Kidney epithelial cell (primary cell): ENCODE measurements at regions not wholly inside any gene's neighbourhood (a gene's known extent, or its start where the extent isn't known, plus 50 kb on each side); places are given as distances from the start of the nearest gene placed in this dataset.
"Not testable (repeated sequence)": the region's sequence is repeated elsewhere in the genome, so short reads cannot be mapped to it uniquely, and the experiment has no call there.

Experiments used
- DNase-seq: peaks from one replicate; pipeline ENCODE4 v3.0.0-alpha.2; 2010; ENCODE audit warnings: low read depth
- H3K27me3 ChIP-seq: 2 replicates; pipeline ENCODE4 v1.6.0; 2011; ENCODE audit warnings: low read length; ENCODE audit not compliant: control insufficient read depth, insufficient read depth
- H3K36me3 ChIP-seq: 2 replicates; pipeline ENCODE4 v1.5.1; 2011; ENCODE audit warnings: low read length; ENCODE audit not compliant: control insufficient read depth, insufficient read depth
- H3K4me3 ChIP-seq: 2 replicates; pipeline ENCODE4 v1.5.1; 2011; ENCODE audit warnings: low read depth, mild to moderate bottlenecking, control low read depth, low read length
- TF ChIP-seq, protein P1 (sequence below): IDR thresholded peaks from 2 replicates; pipeline ENCODE4 v1.5.1; 2011; ENCODE audit warnings: mild to moderate bottlenecking, moderate library complexity, low read length, control low read depth, inconsistent platforms; ENCODE audit not compliant: insufficient read depth, poor library complexity, severe bottlenecking

DNA sequence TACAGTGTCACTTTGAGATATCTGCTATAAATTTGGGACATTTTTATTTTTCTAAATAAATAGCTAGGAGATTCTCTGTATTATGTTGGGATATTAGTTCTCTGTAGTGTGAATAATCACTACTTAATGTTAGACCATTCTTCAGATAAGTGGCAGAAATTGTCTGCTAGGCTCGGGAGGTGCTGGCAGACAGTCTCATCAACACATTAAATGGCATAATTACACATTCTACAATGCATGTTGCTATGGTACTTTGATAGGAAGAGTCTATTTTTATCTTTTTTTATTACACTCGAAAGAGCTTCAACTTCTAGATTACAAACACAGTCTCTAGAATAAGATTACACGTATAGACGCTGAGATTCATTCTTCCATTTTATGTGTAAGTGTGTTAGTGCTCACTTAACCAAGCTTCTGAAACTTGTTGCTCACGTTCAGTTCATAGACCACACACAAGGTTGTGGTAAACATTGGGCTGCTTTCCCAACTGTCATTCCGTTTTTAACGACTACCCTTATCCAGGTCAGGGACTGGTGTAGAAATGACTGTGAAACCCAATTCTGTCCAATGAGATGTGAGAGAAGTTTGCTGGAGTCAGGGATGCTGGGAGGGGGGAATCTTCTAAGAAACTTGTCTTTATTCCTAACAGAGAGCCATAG, 78.6 kb downstream of the TPBG start:
- Histone ChIP-seq H3K4me3 (no peak overlapping the region), H3K27me3 (no peaks in the 10 kb centered on the region), H3K36me3 (no peaks in the 10 kb centered on the region)
- DNase-seq = no peak
- TF ChIP-seq, protein P1, sequence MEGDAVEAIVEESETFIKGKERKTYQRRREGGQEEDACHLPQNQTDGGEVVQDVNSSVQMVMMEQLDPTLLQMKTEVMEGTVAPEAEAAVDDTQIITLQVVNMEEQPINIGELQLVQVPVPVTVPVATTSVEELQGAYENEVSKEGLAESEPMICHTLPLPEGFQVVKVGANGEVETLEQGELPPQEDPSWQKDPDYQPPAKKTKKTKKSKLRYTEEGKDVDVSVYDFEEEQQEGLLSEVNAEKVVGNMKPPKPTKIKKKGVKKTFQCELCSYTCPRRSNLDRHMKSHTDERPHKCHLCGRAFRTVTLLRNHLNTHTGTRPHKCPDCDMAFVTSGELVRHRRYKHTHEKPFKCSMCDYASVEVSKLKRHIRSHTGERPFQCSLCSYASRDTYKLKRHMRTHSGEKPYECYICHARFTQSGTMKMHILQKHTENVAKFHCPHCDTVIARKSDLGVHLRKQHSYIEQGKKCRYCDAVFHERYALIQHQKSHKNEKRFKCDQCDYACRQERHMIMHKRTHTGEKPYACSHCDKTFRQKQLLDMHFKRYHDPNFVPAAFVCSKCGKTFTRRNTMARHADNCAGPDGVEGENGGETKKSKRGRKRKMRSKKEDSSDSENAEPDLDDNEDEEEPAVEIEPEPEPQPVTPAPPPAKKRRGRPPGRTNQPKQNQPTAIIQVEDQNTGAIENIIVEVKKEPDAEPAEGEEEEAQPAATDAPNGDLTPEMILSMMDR = no peak

GRCh38 chr6:82458147-82458546, 94.5 kb downstream of the TPBG start:
- TF ChIP-seq, protein P1 = no peak
- H3K27me3 ChIP-seq = no peaks in the 10 kb centered on the region
- no peaks in the 10 kb centered on the region for H3K36me3 ChIP-seq
- no peak overlapping the region for H3K4me3 ChIP-seq
- DNase-seq = no peak

DNA sequence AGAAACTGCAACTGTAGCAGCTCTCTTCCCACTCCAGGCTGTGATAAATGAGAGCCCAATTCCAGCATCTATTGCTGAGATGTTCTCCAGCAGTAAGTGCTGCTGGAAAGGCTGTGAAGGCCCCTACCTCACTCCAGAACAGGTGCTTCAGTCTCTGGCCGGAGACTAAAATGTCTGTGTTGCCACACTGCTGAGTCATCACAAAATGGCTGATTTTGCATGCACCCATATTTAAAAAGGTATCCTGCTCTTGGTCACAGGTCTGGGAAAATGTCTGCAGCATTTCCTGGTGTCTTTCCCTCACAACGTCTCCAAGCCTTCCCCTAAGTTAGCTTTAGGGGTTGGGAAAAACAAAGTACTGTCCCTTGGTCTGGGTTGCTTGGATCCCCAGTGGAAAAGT, 95.1 kb downstream of the TPBG start:
- Histone ChIP-seq H3K36me3 (no peaks in the 10 kb centered on the region), H3K27me3 (no peaks in the 10 kb centered on the region), H3K4me3 (no peak overlapping the region)
- DNase-seq = no peak
- TF ChIP-seq, protein P1 = no peak

DNA sequence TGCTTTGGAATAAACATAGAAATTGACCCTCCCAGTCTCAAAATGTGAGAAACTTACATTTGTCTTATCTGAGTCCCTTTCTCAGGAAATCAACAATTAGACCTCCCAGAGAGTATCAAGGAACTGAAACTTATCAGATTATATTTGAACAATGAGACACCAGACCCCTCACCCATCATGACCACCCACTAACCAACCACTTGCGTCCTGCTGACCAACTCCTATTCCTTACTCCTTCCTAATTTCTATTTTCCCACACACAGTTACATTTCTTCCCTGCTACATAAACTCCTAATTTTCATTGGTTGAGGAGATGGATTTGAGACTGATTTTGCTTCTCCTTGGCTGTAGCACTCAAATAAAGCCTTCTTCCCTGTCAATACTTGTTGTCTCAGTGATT, 97.9 kb downstream of the TPBG start:
- Histone ChIP-seq H3K36me3 (no peaks in the 10 kb centered on the region), H3K4me3 (no peak overlapping the region)
- TF ChIP-seq, protein P1 = no peak

DNA sequence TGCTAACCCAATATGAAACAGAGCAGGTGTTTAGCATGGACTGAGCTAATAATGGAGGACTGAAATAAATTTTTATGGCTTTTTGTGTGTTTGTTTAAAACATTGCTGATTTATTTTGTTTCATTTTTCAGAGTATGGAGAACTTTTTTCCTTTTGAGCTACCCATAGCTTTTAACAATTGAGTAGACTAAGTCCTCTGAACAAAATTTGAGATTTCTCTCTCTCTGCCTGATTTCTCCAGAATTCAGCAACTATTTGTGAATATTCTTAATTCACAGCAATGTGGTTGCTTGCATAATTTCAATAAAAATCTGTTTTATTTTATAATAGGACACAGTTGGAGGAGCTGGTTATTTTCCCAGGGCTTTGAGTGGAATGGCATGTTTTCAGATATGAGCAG, 103.7 kb downstream of the TPBG start:
- DNase-seq = no peak
- Histone ChIP-seq H3K36me3 (no peaks in the 10 kb centered on the region), H3K4me3 (no peak overlapping the region), H3K27me3 (no peaks in the 10 kb centered on the region)
- TF ChIP-seq, protein P1 = no peak

More for the DNA sequence above, 97.9 kb downstream of the TPBG start:
- H3K27me3 ChIP-seq = no peaks in the 10 kb centered on the region
- DNase-seq = no peak

DNA sequence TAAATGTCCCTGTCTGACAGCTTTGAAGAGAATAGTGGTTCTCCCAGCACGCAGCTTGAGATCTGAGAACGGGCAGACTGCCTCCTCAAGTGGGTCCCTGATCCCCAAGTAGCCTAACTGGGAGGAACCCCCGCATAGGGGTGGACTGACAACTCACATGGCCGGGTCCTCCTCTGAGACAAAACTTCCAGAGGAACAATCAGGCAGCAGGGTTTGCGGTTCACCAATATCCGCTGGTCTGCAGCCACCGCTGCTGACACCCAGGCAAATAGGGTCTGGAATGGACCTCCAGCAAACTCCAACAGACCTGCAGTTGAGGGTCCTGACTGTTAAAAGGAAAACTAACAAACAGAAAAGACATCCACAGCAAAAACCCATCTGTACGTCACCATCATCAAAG, 106.5 kb downstream of the TPBG start:
- not testable (repeated sequence) for DNase-seq, H3K36me3 ChIP-seq, H3K27me3 ChIP-seq, H3K4me3 ChIP-seq

DNA sequence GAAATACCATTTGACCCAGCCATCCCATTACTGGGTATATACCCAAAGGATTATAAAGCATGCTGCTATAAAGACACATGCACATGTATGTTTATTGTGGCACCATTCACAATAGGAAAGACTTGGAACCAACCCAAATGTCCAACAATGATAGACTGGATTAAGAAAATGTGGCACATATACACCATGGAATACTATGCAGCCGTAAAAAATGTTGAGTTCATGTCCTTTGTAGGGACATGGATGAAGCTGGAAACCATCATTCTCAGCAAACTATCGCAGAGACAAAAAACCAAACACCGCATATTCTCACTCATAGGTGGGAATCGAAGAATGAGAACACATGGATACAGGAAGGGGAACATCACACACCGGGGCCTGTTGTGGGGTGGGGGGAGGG, 111.5 kb downstream of the TPBG start:
- not testable (repeated sequence) for H3K4me3 ChIP-seq, DNase-seq, H3K27me3 ChIP-seq, H3K36me3 ChIP-seq
